Fibroblast of skin of scalp (primary cell): ENCODE measurements at regions not wholly inside any gene's neighbourhood (a gene's known extent, or its start where the extent isn't known, plus 50 kb on each side); places are given as distances from the start of the nearest gene placed in this dataset.

ENCODE experiments used
- DNase-seq: peaks from one replicate; pipeline ENCODE4 v3.0.0-alpha.2; 2013

DNA sequence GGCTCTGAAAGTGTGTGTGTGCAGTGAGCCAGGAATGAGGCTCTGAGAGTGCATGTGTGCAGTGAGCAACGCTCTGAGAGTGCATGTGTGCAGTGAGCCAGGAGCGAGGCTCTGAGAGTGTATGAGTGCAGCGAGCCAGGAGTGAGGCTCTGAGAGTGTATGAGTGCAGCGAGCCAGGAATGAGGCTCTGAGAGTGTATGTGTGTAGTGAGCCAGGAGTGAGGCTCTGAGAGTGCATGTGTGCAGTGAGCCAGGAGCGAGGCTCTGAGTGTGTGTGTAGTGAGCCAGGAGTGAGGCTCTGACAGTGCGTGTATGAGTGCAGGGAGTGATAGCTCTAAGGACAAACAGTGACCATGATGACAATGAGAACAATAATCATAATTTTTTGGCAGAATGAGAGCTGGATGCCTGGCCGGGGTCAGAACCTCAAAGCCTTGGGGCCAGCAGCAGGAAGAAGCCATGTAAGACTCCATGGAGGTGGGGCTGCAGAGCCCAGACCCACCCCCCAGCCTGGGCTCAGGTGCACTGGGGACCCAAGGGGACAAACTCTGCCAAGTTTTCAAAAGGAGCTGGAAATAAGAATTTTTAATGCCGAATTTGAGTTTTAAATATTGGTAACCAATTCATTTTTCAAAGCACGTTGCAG is 85.7 kb upstream of the PRR20G start:
- no peak for DNase-seq

DNA sequence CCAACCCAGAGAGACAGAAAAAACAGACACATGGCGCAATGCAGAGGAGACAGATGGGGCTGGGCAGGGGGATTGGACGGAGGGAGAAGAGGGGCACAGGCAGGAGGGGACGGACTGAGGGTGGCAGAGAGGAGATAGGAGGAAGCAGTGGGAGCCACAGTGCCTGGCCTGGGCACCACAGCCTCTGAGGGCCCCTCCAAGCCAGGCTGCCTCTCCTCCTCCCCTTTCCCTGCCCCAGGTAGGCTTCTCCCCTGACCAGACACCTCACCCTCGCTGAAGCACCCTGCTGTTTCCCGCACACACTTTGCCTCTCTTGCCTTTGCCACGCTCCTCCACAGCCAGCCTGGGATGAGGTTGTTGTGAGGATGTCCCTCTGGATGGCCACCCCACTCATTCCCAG is 84.0 kb upstream of the PRR20G start:
- DNase-seq: no peak

DNA sequence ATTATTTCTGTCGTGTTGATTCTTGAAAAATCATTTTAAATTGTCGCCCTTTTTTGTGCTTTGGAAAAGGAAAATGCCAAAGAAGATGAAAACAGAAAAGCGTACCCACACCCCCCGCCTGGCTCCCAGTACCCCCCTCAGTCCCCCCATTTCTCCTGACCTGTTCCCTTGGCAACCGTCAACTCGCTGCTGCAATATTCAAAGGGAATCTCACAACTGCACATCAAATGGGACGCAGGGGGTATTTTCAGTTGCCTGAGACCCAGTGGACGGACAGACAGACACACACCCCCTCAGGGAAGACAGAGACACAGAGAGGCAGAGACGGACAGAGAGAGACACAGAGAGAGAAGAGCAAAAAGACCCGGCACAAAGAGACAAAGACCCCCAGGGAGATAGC is 83.5 kb upstream of the PRR20G start:
- no peak for DNase-seq

- no peak for DNase-seq
These were observed 83.1 kb upstream of the PRR20G start for GRCh38 chr3:127370906-127371305.

DNA sequence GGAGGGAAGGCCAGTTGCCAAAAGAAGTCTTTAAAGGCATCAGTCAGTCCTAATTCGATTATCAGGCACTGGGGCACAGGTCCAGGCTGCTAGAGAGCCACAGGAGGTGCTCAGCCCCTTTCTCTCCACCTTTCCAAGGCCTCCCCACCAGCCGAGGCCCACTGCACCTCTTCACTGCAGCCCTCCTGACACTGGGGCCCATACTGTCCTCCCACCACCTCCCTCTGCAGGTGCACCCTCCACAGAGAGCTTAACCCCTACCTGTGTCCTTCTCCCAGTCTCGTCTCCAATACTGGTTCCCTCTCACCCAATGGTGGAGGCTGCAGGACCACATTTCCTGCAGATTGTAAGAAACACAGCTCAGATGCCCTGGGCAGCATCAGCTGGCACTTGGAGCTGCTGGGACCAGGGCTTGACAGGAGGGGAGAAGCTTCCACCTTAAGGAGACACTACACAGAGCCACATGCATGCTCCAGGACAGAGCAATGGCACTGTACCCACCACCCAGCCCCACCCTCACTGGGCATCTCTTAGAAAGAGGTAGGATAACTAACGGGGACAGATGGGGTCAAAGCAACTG is 81.6 kb upstream of the PRR20G start:
- DNase-seq: no peak

- DNase-seq: no peak
These were observed 80.6 kb upstream of the PRR20G start for GRCh38 chr3:127368186-127369032.

DNA sequence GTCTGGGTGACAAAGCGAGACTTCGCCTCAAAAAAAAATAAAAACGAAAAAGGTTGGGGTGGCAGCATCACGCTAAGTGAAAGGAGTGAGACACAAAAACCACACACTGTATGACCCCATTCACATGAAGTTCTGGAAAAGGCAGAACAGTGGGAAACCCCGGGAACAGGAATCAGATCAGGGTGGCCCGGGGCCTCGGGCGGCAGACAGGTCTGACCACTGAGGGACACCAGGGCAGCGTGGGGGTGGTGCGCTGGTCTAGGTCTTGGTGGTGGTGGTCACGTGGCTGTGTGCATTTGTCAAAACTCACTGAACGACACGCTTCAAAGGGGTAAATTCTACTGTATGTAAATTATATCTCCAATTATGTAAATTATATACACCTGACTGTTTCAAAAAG is 79.7 kb upstream of the PRR20G start:
- DNase-seq: no peak

DNA sequence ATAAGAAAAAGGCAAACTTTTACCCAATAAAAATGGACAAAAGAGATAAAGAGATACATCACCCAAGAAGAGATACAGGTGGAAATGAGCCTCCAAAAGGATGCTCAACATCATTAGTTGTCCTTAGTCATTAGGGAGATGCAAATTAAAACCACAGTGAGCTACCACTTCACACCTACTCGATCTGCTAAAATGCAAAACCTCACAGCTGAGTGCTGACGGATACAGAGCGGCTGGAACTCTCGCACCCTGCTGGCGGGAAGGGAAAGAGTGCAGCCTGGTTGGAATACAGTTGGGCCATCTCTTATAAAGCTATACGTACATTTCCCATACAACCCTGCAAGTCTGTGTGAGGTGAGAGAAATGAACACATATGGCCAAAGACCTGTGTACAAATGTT is 78.5 kb upstream of the PRR20G start:
- no peak for DNase-seq

DNA sequence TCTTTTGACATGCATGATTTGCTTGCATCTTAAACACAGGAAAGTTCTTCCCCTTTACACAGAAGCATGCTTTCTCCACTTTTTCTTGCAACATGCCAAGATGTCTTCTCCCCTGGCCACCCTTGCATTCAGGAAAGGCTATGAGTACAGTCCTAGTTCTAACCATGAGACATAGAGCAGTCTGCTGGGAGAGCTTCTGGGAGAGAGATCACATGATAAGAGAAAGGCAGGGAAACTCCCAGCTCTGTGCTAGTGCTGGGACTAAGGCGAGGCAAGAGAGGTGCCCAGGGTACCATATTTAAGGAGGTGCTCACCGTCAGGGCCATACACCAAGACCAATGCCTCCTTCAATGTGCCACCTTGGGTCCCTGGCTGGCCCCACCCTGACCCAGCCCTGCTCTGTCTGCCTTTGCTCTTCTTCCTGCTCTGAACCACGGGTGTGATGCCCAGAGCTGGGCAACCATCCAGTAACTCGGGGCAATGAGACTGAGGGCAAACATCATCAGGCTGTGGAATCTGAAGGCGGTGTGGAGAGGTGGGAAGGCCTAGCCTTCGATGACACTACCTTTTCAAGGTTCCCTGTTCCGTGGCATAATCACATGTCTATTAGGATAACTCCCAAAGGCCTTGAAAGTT is 77.4 kb upstream of the PRR20G start:
- no peak for DNase-seq

GRCh38 chr3:127363891-127364290 is 76.0 kb upstream of the PRR20G start:
- no peak for DNase-seq

DNA sequence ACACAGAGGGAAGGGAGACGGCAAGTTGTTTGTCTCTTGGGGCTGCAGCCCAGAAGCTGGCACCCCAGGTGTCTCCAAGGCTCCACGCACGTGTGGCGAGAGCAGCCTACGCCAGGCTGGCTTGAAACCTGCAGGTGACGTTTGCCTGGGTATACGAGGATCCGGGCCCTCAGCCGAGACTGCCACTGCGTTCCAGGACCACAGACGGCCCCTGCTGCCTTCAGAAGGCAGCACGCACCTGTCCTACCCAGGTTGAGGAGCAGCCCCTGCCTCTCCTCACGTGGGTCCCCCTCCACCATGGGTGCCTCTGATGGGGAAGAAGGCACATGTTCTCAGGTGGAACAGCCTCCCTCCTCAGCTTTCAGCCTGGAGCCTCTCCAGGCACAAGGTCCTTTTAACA is 75.3 kb upstream of the PRR20G start:
- no peak for DNase-seq

DNA sequence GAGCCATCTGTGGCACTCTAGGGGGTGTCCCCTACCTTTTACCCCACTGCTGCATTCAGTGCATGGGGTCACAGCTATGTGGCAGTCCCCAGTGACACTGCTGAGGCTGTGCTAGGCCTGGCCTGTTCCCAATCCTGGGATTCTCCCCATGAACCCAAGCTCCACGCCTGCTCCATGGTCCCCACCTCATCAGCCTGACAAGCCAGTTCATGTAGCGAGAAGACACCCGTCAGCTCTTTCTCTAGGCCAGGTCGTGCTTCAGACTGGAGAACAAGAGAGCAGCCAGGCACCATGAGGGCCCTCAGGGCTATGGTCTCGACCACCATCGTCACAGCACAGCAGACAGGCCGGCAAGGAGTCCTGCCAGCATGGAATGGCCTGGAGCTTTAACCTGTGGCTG is 72.8 kb upstream of the PRR20G start:
- no peak for DNase-seq

DNA sequence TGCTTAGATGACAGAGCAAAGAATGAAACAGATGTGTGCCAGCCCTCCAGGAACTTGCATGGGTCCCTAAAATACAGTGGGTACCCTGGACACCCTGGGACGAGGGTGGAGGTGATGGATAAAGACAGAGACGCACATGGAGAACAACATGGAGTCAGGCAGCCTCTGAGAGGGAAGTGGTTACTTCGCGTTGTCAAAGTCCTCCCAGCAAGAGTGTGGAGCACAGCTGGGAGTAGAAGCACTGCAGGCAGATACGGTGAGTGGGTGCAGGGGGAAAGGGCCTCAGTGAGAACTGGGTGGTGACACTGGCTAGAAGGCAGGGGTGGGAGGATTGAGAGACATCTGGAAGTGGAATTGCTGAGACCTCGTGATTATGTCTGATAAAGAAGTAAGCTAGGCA is 70.8 kb upstream of the PRR20G start:
- DNase-seq: no peak

DNA sequence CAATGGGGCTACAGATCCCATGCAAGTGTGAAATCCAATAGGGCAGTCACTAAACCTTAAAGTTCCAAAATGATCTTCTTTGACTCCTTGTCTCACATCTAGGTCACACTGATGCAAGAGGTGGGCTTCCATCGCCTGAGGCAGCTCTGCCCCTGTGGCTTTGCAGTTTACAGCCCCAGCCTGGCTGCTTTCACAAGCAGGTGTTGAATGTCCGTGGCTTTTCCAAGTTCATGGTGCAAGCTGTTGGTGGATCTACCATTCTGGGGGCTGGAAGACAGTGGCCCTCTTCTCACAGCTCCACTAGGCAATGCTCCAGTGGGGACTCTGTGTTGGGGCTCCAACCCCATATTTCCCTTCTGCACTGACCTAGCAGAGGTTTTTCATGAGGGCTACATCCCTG is 68.5 kb upstream of the PRR20G start:
- no peak for DNase-seq

DNA sequence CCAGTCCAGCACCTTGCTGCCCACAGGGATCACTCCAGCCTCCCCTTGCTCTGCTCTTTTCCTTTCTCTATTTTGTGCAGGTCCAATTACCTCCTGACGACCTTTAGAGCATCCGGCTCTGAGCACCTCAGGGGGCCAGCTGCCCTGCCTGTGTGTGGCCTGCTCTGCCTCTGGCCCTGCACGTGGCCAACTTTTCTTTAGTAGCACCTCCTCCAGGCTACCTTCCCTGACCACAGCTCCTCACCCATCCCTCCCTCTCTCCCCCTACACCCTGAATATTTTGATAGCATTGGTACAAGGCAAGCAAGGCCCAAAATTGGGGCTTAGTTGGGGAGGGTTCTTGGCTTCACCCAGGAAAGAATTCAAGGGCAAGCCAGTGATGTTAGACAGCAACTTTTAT is 66.9 kb upstream of the PRR20G start:
- no peak for DNase-seq

GRCh38 chr3:127352612-127353011 is 64.8 kb upstream of the PRR20G start:
- no peak for DNase-seq

DNA sequence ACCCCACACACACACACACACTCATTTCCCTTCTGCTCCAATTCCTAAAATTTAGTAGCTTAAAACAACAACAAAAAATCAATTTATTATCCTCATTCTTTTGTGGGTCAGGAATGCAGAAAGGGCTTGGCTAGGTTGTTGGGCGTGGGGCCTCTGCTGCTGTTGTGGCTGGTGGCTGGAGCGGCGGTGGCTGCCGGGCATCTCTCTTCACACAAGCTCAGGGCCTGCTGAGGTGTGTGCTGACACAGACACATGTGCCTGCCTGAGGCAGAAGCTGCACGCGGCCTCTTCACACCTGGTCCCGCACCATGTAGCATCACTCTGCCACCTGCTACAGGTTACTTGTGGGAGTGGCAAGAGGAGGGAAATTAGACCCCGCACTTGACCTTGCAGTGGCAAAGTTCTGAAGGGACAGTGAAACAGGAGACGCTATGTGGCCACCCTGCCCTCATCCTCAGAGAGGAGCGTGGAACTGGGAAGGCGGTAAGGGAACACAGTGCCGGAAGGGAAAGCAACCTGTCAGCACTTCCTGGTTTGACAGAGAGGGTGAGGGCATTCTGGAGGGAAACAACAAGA is 64.0 kb upstream of the PRR20G start:
- no peak for DNase-seq

DNA sequence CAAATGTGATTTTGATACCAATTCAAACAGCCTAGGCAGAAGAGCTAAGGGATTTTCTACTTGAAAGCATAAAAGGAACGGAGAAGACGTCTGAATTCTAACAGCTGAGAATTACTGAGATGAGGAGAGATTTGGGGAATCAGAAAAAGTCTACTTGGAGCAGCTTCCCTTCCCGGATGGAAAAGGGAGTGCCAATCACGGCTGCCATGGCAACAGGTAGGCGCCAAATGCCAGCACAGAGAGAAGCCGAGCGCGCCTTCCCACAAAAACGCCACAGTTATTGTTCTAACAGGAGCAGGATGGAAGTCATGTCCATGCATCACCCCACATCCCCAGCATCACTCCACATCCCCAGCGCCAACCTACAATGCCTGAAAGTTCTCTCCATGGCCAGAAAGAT is 63.5 kb upstream of the PRR20G start:
- DNase-seq: no peak

GRCh38 chr3:127350172-127351050 is 62.6 kb upstream of the PRR20G start:
- no peak for DNase-seq

DNA sequence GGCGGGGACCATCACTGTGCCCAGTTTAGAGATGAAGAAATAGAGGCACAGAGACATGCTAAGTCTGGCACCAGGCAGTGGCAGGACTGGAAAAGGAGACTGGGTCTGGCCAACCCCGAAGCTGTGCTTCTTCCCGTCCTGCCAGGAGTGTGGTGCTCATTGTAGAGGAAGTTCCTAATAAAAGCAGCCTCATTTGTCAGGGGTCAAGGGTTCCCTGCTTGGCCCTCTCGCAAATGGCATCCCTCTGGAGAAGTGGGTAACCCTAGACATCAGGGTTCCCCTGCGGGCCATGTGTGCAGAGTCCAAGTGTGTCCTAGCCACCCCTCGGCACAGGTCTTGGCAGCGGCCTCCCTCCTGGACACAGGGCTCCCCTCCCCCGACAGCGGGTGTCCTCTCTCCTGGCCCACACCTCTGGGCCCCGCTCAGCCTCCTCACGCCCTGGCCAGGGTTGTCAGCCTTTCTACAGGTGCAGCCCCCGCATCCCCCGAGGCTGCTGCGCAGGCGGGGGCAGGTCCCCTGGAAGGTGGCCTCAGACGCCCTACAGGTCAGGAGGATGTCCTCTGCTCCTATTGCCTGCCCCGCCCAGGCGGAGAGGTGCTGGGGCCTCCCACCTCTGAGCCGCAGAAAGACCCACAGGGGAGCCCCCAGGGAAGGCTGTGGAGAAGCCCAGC is 61.8 kb upstream of the PRR20G start:
- DNase-seq: no peak

GRCh38 chr3:127342735-127343134 is 54.9 kb upstream of the PRR20G start:
- no peak for DNase-seq
